HepG2 (cell line): ENCODE measurements at regions not wholly inside any gene's neighbourhood (a gene's known extent, or its start where the extent isn't known, plus 50 kb on each side); places are given as distances from the start of the nearest gene placed in this dataset.

ENCODE experiments used
- ATAC-seq: fragments of 200-7000 bp; cut with Tn5 transposase; 3 replicates; pipeline ENCODE4 v1.9.1; 2020; ENCODE audit warnings: mild to moderate bottlenecking, moderate library complexity
- BruUV-seq: library from RNA; stranded (reverse); fragments of 400-500 nt; replicated peaks from 2 replicates; lab custom pipeline; 2021; lab: Mats Ljungman, UMichigan
- CTCF ChIA-PET: fragments of 300-600 bp; formaldehyde crosslinking; extraction: SDS; loops from one replicate; lab custom pipeline; 2021; ENCODE audit warnings: low total read pairs, inconsistent platforms, low intra/inter-chr PET ratio; lab: Yijun Ruan, JAX
- POLR2A ChIA-PET: fragments of 350-600 bp; sonication (Branson Sonifier 250); formaldehyde crosslinking; loops from one replicate; lab custom pipeline; 2020; ENCODE audit warnings: antibody characterized with exemption, inconsistent platforms; lab: Yijun Ruan, JAX
- DNase-seq: peaks from one replicate; pipeline ENCODE4 v3.0.0-alpha.2; 2015; ENCODE audit warnings: low spot score
- FAIRE-seq: peaks from 3 replicates; lab custom pipeline; 2011; peaks lifted over from hg19 to GRCh38; lab: Jason Lieb, UNC
- H2AFZ ChIP-seq: one replicate; pipeline ENCODE4 v1.6.1; 2011; ENCODE audit warnings: low read length, inconsistent platforms
- H3K27ac ChIP-seq: fragments of 300-600 bp; 3 replicates; pipeline ENCODE4 v1.8.0; 2011; ENCODE audit warnings: mixed run types, mild to moderate bottlenecking, mixed read lengths, low read length, inconsistent platforms; ENCODE audit not compliant: insufficient read depth; ENCODE audit errors: extremely low read length
- H3K27me3 ChIP-seq, 2 experiments: fragments of 200-600 bp in 1 of 2; 2 replicates in 1 of 2; 3 replicates in 1 of 2; pipeline versions ENCODE4 v1.6.0 to v1.8.0; 2011; ENCODE audit warnings: low read length in 2 of 2, mild to moderate bottlenecking in 2 of 2, moderate library complexity in 2 of 2, inconsistent platforms in 1 of 2; ENCODE audit not compliant: insufficient read depth in 2 of 2, control insufficient read depth in 1 of 2
- H3K36me3 ChIP-seq, 2 experiments: fragments of 200-600 bp in 1 of 2; replicated peaks in 1 of 2; 2 replicates in 1 of 2; 3 replicates in 1 of 2; pipeline versions ENCODE4 v1.5.1 to v1.8.0; 2011; ENCODE audit warnings: low read length in 2 of 2, inconsistent platforms in 1 of 2; ENCODE audit not compliant: insufficient read depth in 2 of 2, control insufficient read depth in 1 of 2
- H3K4me1 ChIP-seq: 2 replicates; pipeline ENCODE4 v1.5.1; 2012; ENCODE audit warnings: low read length, inconsistent platforms; ENCODE audit not compliant: insufficient read depth
- H3K4me2 ChIP-seq: 2 replicates; pipeline ENCODE4 v1.6.0; 2011; ENCODE audit warnings: low read depth, low read length, inconsistent platforms
- H3K4me3 ChIP-seq, 3 experiments: fragments of 200-600 bp in 1 of 3; sonication (generic), shearing (Covaris generic) in 1 of 3; replicated peaks in 1 of 3; 2 replicates each; pipeline ENCODE4 v1.5.1; 2011 to 2016; ENCODE audit warnings: low read length in 3 of 3, inconsistent platforms in 2 of 3, low read depth in 2 of 3, mild to moderate bottlenecking in 2 of 3, control low read depth in 1 of 3, mixed read lengths in 1 of 3; ENCODE audit not compliant: insufficient read depth in 1 of 3
- H3K79me2 ChIP-seq: one replicate; pipeline ENCODE4 v1.6.1; 2011; ENCODE audit warnings: low read length, inconsistent platforms; ENCODE audit not compliant: insufficient read depth
- H3K9ac ChIP-seq: 2 replicates; pipeline ENCODE4 v1.6.0; 2011; ENCODE audit warnings: mild to moderate bottlenecking, low read depth, low read length, inconsistent platforms; ENCODE audit not compliant: insufficient read depth
- H3K9me3 ChIP-seq: 2 replicates; pipeline ENCODE4 v1.5.1; 2012; ENCODE audit warnings: mild to moderate bottlenecking, low read length
- H4K20me1 ChIP-seq: 2 replicates; pipeline ENCODE4 v1.6.0; 2011; ENCODE audit warnings: inconsistent platforms, mild to moderate bottlenecking, low read length, moderate library complexity; ENCODE audit not compliant: insufficient read depth
- FOXP4 ChIP-seq: sonication (generic); formaldehyde crosslinking; IDR thresholded peaks from 2 replicates; pipeline ENCODE4 v1.4.0; 2020; ENCODE audit warnings: missing genetic modification reagents
- HES4 ChIP-seq: sonication (generic); formaldehyde crosslinking; IDR thresholded peaks from 2 replicates; pipeline ENCODE4 v1.9.0; 2021; ENCODE audit warnings: mild to moderate bottlenecking, missing genetic modification reagents, borderline replicate concordance
- LBX2 ChIP-seq: sonication (generic); formaldehyde crosslinking; IDR thresholded peaks from 2 replicates; pipeline ENCODE4 v1.5.0; 2020; ENCODE audit warnings: missing genetic modification reagents, mild to moderate bottlenecking, borderline replicate concordance
- PRMT3 ChIP-seq: sonication (generic); formaldehyde crosslinking; IDR thresholded peaks from 2 replicates; pipeline ENCODE4 v1.8.1; 2022; ENCODE audit warnings: low read depth, mild to moderate bottlenecking, moderate library complexity, missing genetic modification reagents, borderline replicate concordance
- SMC3 ChIP-seq: IDR thresholded peaks from 2 replicates; pipeline ENCODE4 v1.6.1; 2011; ENCODE audit warnings: low read length, improper control_type of control experiment
- SNAPC2 ChIP-seq: sonication (generic); formaldehyde crosslinking; IDR thresholded peaks from 2 replicates; pipeline ENCODE4 v1.8.1; 2022; ENCODE audit warnings: mild to moderate bottlenecking, missing genetic modification reagents
- ZNF124 ChIP-seq: sonication (generic); formaldehyde crosslinking; IDR thresholded peaks from 2 replicates; pipeline ENCODE4 v1.4.0; 2020; ENCODE audit warnings: missing genetic modification reagents
- ZNF503 ChIP-seq: sonication (generic); formaldehyde crosslinking; IDR thresholded peaks from 2 replicates; pipeline ENCODE4 v1.4.0; 2020; ENCODE audit warnings: missing genetic modification reagents
- ZNF574 ChIP-seq: sonication (generic); formaldehyde crosslinking; IDR thresholded peaks from 2 replicates; pipeline ENCODE4 v1.4.0; 2020; ENCODE audit warnings: missing genetic modification reagents
- ZNF652 ChIP-seq: IDR thresholded peaks from 2 replicates; pipeline ENCODE4 v1.6.1; 2016; ENCODE audit warnings: low read depth, borderline replicate concordance
- WGBS: methylation state at CpG from one replicate; pipeline ENCODE4 v1.1.6; 2017; ENCODE audit warnings: low lambda C conversion rate; 5-methylcytosine and 5-hydroxymethylcytosine counted together
- in situ Hi-C: cut with HindIII; loops from 2 replicates; pipeline ENCODE4 v1.10.0; 2017; ENCODE audit warnings: low pct_unique_long_range_greater_than_20kb; ENCODE audit not compliant: extremely low pct_ligation_motif_present
- intact Hi-C: fragments of 100-400 bp; cut with micrococcal nuclease; formaldehyde crosslinking; loops from one replicate; pipeline ENCODE4 v1.10.0; 2022; ENCODE audit not compliant: unreplicated experiment

GRCh38 chr12:91250273-91250665 is 67.7 kb upstream of the DCN start:
- Histone ChIP-seq H3K4me1 (no peaks in the 10 kb centered on the region), H3K27ac (no peak overlapping the region), H3K4me3 (no peak overlapping the region), H3K36me3 (no peaks in the 10 kb centered on the region), H3K79me2 (no peaks in the 10 kb centered on the region), H3K27me3 (no peaks in the 10 kb centered on the region), H3K4me2 (no peak overlapping the region), H3K9ac (no peak overlapping the region), H2AFZ (no peak overlapping the region), H3K9me3 (no peaks in the 10 kb centered on the region), H4K20me1 (no peaks in the 10 kb centered on the region)
- intact Hi-C loops (no loop called here), in situ Hi-C loops (no loop called here)
- 3% methylated on average over 2 of the region's 2 CpGs for WGBS
- POLR2A ChIA-PET = no interaction called here
- ATAC-seq (no peak), DNase-seq (no peak), FAIRE-seq (no peak)
- CTCF ChIA-PET = no interaction called here
- no TSS peak for BruUV-seq
- no peak for TF ChIP-seq HES4 (CRISPR knock-in tag)
- TF ChIP-seq, all 625 proteins: peak for 0

DNA sequence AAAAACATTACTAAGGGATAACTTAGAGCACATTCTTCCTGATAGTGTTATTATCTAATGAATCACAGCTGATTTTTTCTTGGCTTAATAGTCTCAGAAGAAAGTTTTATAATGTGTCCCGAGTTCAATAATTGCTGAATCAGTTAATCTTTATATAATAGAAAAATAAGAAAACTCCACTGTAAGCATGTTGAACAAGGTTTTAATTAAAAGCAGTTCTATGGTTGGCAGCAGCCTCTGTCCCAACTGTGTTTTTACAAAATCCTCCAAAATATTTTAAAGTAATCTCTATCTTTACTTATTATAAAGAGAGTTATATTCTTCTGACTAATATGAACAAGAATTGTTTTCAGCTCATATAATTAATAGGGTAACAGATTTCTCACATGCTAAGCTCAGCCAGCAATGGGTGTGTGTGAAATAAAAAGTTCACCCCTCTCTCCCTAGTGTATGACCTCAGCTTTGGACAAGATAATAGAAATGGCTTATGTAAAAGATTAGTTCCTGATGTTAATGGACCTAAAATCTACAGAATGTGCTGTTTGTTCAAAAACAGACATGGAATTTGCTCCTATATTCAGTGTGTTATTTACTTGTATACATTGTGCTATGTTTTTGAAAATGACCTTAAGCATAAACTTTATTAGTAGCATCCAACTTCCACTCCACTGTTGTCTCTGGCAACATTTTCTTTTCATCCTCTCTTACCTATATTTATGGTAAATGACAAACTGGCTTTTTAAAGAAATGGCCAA is 67.1 kb upstream of the DCN start:
- H3K4me1 ChIP-seq = no peaks in the 10 kb centered on the region
- H4K20me1 ChIP-seq = no peaks in the 10 kb centered on the region
- DNase-seq = no peak
- BruUV-seq = no TSS peak
- H3K4me2 ChIP-seq = no peak overlapping the region
- CTCF ChIA-PET = no interaction called here
- H3K79me2 ChIP-seq = no peaks in the 10 kb centered on the region
- no peak overlapping the region for H3K27ac ChIP-seq
- POLR2A ChIA-PET = no interaction called here
- no peaks in the 10 kb centered on the region for H3K36me3 ChIP-seq
- H3K4me3 ChIP-seq = no peak overlapping the region
- H3K9ac ChIP-seq = no peak overlapping the region
- no peaks in the 10 kb centered on the region for H3K9me3 ChIP-seq
- FAIRE-seq = no peak
- in situ Hi-C loops (no loop called here), intact Hi-C loops (no loop called here)
- 0% methylated on average over 1 of the region's 1 CpG for WGBS
- ATAC-seq = no peak
- no peaks in the 10 kb centered on the region for H3K27me3 ChIP-seq
- H2AFZ ChIP-seq = no peak overlapping the region
- TF ChIP-seq ZNF652 (CRISPR knock-in tag) (no peak), SNAPC2 (CRISPR knock-in tag) (no peak), SMC3 (no peak), FOXP4 (no peak), LBX2 (CRISPR knock-in tag) (no peak), ZNF124 (CRISPR knock-in tag) (no peak), ZNF503 (CRISPR knock-in tag) (no peak), ZNF574 (no peak), PRMT3 (CRISPR knock-in tag) (no peak)
